Neuronal stem cell (in vitro differentiated cells): ENCODE measurements at regions not wholly inside any gene's neighbourhood (a gene's known extent, or its start where the extent isn't known, plus 50 kb on each side); places are given as distances from the start of the nearest gene placed in this dataset.

Experiments
- DNase-seq: peaks from one replicate; pipeline ENCODE4 v3.0.0-alpha.2; 2013; ENCODE audit warnings: low spot score
- H2AFZ ChIP-seq: one replicate; pipeline ENCODE4 v1.6.1; 2013; ENCODE audit warnings: mild to moderate bottlenecking, low read length, inconsistent platforms
- H2AK5ac ChIP-seq: 2 replicates; pipeline ENCODE4 v1.6.1; 2013; ENCODE audit warnings: low read depth, mild to moderate bottlenecking, inconsistent platforms, low read length, moderate library complexity, mixed read lengths
- H2BK120ac ChIP-seq: 2 replicates; pipeline ENCODE4 v1.6.1; 2013; ENCODE audit warnings: low read depth, mild to moderate bottlenecking, inconsistent platforms, low read length, moderate library complexity, mixed read lengths
- H2BK12ac ChIP-seq: one replicate; pipeline ENCODE4 v1.6.1; 2013; ENCODE audit warnings: low read length, inconsistent platforms
- H2BK15ac ChIP-seq: 2 replicates; pipeline ENCODE4 v1.6.1; 2013; ENCODE audit warnings: mild to moderate bottlenecking, low read length, inconsistent platforms, mixed read lengths
- H2BK5ac ChIP-seq: one replicate; pipeline ENCODE4 v1.6.1; 2013; ENCODE audit warnings: inconsistent platforms, mild to moderate bottlenecking, low read length, moderate library complexity
- H3K14ac ChIP-seq: one replicate; pipeline ENCODE4 v1.6.1; 2013; ENCODE audit warnings: low read length, inconsistent platforms
- H3K18ac ChIP-seq: 2 replicates; pipeline ENCODE4 v1.6.1; 2013; ENCODE audit warnings: low read length, inconsistent platforms
- H3K23ac ChIP-seq: 2 replicates; pipeline ENCODE4 v1.6.1; 2013; ENCODE audit warnings: low read depth, mild to moderate bottlenecking, mixed read lengths, low read length, inconsistent platforms; ENCODE audit not compliant: poor library complexity
- H3K27ac ChIP-seq: replicated peaks from 3 replicates; pipeline ENCODE4 v1.5.1; 2013; ENCODE audit warnings: low read length, inconsistent platforms
- H3K27me3 ChIP-seq, 3 experiments: 2 replicates each; pipeline ENCODE4 v1.6.1; 2013; ENCODE audit warnings: low read length in 3 of 3, mild to moderate bottlenecking in 2 of 3, inconsistent platforms in 1 of 3, low read depth in 1 of 3, mixed read lengths in 1 of 3, moderate library complexity in 1 of 3; ENCODE audit not compliant: control insufficient read depth in 3 of 3, insufficient read depth in 3 of 3
- H3K36me3 ChIP-seq, 2 donors: replicated peaks in 1 of 2; 2 replicates each; pipeline ENCODE4 v1.6.1; 2013; ENCODE audit warnings: low read length in 2 of 2; ENCODE audit not compliant: control insufficient read depth in 2 of 2, insufficient read depth in 2 of 2
- H3K4ac ChIP-seq: 2 replicates; pipeline ENCODE4 v1.6.1; 2013; ENCODE audit warnings: inconsistent platforms, mild to moderate bottlenecking, low read length, moderate library complexity
- H3K4me1 ChIP-seq, 2 donors: 1 replicate in 1 of 2; 2 replicates in 1 of 2; pipeline ENCODE4 v1.6.1; 2013; ENCODE audit warnings: low read length in 2 of 2, low read depth in 1 of 2; ENCODE audit not compliant: control insufficient read depth in 2 of 2, insufficient read depth in 1 of 2
- H3K4me2 ChIP-seq: one replicate; pipeline ENCODE4 v1.6.1; 2013; ENCODE audit warnings: mild to moderate bottlenecking, low read length, inconsistent platforms; ENCODE audit not compliant: insufficient read depth, poor library complexity, severe bottlenecking
- H3K4me3 ChIP-seq, 2 donors: 2 replicates each; pipeline ENCODE4 v1.5.1; 2013; ENCODE audit warnings: low read length in 2 of 2, mild to moderate bottlenecking in 2 of 2, inconsistent platforms in 1 of 2, moderate library complexity in 1 of 2
- H3K79me1 ChIP-seq: one replicate; pipeline ENCODE4 v1.6.1; 2013; ENCODE audit warnings: low read depth, mild to moderate bottlenecking, inconsistent platforms, low read length, moderate library complexity
- H3K9ac ChIP-seq: one replicate; pipeline ENCODE4 v1.6.1; 2013; ENCODE audit warnings: mild to moderate bottlenecking, low read depth, low read length, inconsistent platforms; ENCODE audit not compliant: poor library complexity
- H3K9me3 ChIP-seq, 2 donors: replicated peaks in 1 of 2; 2 replicates each; pipeline versions ENCODE3 to v1.6.1; 2013; ENCODE audit warnings: low read length in 2 of 2, mild to moderate bottlenecking in 2 of 2, inconsistent platforms in 1 of 2, low read depth in 1 of 2, mixed read lengths in 1 of 2, moderate library complexity in 1 of 2; ENCODE audit not compliant: control insufficient read depth in 2 of 2, insufficient read depth in 1 of 2
- H4K8ac ChIP-seq: one replicate; pipeline ENCODE4 v1.6.1; 2013; ENCODE audit warnings: low read depth, mild to moderate bottlenecking, inconsistent platforms, low read length, moderate library complexity
- H4K91ac ChIP-seq: one replicate; pipeline ENCODE4 v1.6.1; 2013; ENCODE audit warnings: low read length, low read depth, mild to moderate bottlenecking, inconsistent platforms; ENCODE audit not compliant: poor library complexity
- WGBS, 2 donors: extraction: QIAGEN DNeasy Blood & Tissue Kit; methylation state at CpG; one replicate each; pipeline ENCODE4 v1.1.7; 2013; ENCODE audit warnings: missing lambda C conversion rate in 2 of 2, mixed read lengths in 1 of 2; ENCODE audit not compliant: insufficient read length in 2 of 2, insufficient replicate concordance in 1 of 2; ENCODE audit errors: extremely low coverage in 2 of 2; 5-methylcytosine and 5-hydroxymethylcytosine counted together

DNA sequence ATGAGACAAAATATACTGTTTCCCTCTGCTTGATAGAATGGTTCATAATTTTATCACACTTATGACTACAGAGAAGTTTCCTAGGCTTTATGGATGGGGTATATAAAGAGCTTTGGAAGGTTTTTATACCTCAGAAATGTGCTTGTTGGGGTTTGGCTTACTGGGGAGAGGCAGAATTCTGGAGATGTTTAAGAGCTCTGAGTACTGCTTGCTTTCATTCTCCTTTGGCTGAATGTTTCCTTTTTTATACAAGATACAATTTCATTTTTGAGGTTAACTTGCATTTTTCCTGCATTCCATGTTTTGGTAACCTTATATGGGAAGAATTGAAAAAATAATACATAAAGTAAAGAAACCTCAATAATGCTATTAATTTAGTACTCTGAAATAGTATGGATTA is 157.7 kb upstream of the COL11A1 start:
- Histone ChIP-seq H2BK12ac (no peak overlapping the region), H3K18ac (no peak overlapping the region)

DNA sequence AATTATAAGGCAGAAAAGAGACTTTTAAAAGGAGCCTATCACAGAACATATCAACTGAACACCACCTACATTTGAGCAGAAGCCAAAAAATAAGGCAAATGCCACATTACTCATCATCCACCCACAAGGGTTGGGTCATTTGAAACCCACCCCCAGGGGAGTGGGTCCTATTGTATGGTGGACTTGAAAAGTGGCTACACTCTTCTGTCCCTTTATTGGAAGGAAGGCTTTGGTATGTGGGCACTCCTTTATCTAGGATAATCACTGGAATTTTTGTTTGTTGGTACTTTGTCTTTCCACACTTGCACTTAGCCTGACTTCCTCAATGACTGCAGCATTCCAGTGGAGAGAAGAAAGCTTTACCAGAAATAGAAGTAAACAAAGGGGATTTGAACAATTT is 157.2 kb upstream of the COL11A1 start:
- peak overlapping the region; percentile 38 for H2AFZ ChIP-seq
- H3K27ac ChIP-seq: peak overlapping the region; percentile 33
- H2BK5ac ChIP-seq: no peak overlapping the region
- H3K9me3 ChIP-seq: no peaks in the 10 kb centered on the region
- H3K9ac ChIP-seq: no peak overlapping the region
- H3K14ac ChIP-seq: no peak overlapping the region
- no peaks in the 10 kb centered on the region for H3K27me3 ChIP-seq
- no peak overlapping the region for H3K4ac ChIP-seq
- no peak overlapping the region for H3K18ac ChIP-seq
- no peaks in the 10 kb centered on the region for H3K79me1 ChIP-seq
- H4K8ac ChIP-seq: no peak overlapping the region
- H3K23ac ChIP-seq: no peak overlapping the region
- peaks cover 0 to 2% of the 10 kb centered on the region in 2 donors for H3K36me3 ChIP-seq
- no peak overlapping the region for H2BK12ac ChIP-seq
- no peak overlapping the region for H2AK5ac ChIP-seq
- no peak overlapping the region for H3K4me3 ChIP-seq
- no peak overlapping the region for H3K4me2 ChIP-seq
- peaks cover 0 to 2% of the 10 kb centered on the region in 2 donors for H3K4me1 ChIP-seq
- peak; percentile 58 for DNase-seq
- H4K91ac ChIP-seq: no peak overlapping the region
- no peak overlapping the region for H2BK15ac ChIP-seq
- H2BK120ac ChIP-seq: no peak overlapping the region

More for the DNA sequence above, 157.7 kb upstream of the COL11A1 start:
- H4K8ac ChIP-seq: no peak overlapping the region
- peaks cover 0 to 2% of the 10 kb centered on the region in 2 donors for H3K36me3 ChIP-seq
- no peak overlapping the region for H3K9ac ChIP-seq
- no peak overlapping the region for H3K14ac ChIP-seq
- no peak overlapping the region for H2AK5ac ChIP-seq
- H3K27ac ChIP-seq: peak overlapping the region; percentile 77
- no peak overlapping the region for H2BK5ac ChIP-seq
- no peak overlapping the region for H3K23ac ChIP-seq
- no peak overlapping the region for H4K91ac ChIP-seq
- no peaks in the 10 kb centered on the region for H3K27me3 ChIP-seq
- no peak overlapping the region for H3K4ac ChIP-seq
- H2AFZ ChIP-seq: peak overlapping the region; percentile 38
- H3K79me1 ChIP-seq: no peaks in the 10 kb centered on the region
- H2BK120ac ChIP-seq: no peak overlapping the region
- no peak for DNase-seq
- H3K4me2 ChIP-seq: no peak overlapping the region
- no peak overlapping the region for H2BK15ac ChIP-seq
- no peak overlapping the region for H3K4me3 ChIP-seq
- no peaks in the 10 kb centered on the region for H3K9me3 ChIP-seq
- peaks cover 0 to 2% of the 10 kb centered on the region in 2 donors for H3K4me1 ChIP-seq

DNA sequence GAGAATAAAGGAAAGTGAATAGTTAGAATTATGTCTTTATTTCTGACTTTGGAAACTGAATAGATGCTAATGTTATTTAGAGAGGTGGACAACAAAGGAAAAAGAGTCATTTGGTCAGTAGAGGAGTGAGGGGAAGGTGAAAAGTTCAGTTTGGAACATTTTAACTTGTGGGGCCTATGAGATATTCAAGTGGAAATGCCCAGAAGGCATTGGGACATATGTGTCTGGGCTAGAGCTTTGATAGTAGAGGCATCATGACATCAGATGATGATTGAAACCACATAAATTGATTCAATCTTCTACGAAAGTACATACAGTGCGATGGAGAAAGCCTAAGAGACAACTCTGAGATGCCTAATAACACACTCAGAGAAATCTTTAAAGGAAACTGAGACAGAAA is 151.7 kb upstream of the COL11A1 start:
- no peaks in the 10 kb centered on the region for H3K36me3 ChIP-seq
- H3K9me3 ChIP-seq: no peaks in the 10 kb centered on the region
- H3K18ac ChIP-seq: no peak overlapping the region
- no CpG with 5 or more reads among the region's 2 CpGs for WGBS, 2 donors
- H3K79me1 ChIP-seq: no peaks in the 10 kb centered on the region
- H2BK5ac ChIP-seq: no peak overlapping the region
- H3K9ac ChIP-seq: no peak overlapping the region
- no peak overlapping the region for H2BK120ac ChIP-seq
- no peak overlapping the region for H3K4ac ChIP-seq
- H3K4me3 ChIP-seq: no peak overlapping the region
- no peak overlapping the region for H3K27ac ChIP-seq
- H2BK12ac ChIP-seq: no peak overlapping the region
- H4K91ac ChIP-seq: no peak overlapping the region
- no peaks in the 10 kb centered on the region for H3K4me1 ChIP-seq
- no peak overlapping the region for H2AFZ ChIP-seq
- H2BK15ac ChIP-seq: no peak overlapping the region
- no peak overlapping the region for H3K23ac ChIP-seq
- DNase-seq: no peak
- no peak overlapping the region for H2AK5ac ChIP-seq
- no peak overlapping the region for H3K4me2 ChIP-seq
- no peak overlapping the region for H3K14ac ChIP-seq
- no peaks in the 10 kb centered on the region for H3K27me3 ChIP-seq
- no peak overlapping the region for H4K8ac ChIP-seq

DNA sequence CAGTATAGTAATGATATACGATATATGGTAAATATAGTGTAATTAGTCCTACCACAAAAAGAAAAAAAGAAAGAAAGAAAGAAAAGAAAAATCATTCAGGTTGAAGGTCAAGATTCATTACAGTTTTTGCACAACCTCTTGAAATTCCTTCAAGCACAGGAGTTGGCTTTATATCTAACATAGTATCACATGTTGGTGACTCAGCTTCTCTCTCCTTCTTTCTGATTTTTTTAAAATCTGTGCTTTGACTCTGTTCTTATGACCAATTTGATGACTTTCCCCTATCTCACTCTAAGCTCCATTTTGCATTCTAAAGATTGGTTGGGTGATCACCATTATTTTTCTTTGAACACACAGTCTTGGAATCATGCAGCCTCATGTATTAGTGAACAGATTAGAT is 148.2 kb upstream of the COL11A1 start:
- Histone ChIP-seq H4K8ac (no peak overlapping the region), H3K14ac (no peak overlapping the region), H2AK5ac (no peak overlapping the region), H3K23ac (no peak overlapping the region), H4K91ac (no peak overlapping the region), H3K4ac (no peak overlapping the region), H2BK120ac (no peak overlapping the region), H3K27me3 (no peaks in the 10 kb centered on the region), H3K9me3 (no peaks in the 10 kb centered on the region), H2BK15ac (no peak overlapping the region), H3K4me2 (no peak overlapping the region), H3K36me3 (no peaks in the 10 kb centered on the region), H2BK5ac (no peak overlapping the region), H2AFZ (no peak overlapping the region), H3K27ac (no peak overlapping the region), H2BK12ac (no peak overlapping the region), H3K79me1 (no peaks in the 10 kb centered on the region), H3K4me3 (no peak overlapping the region), H3K9ac (no peak overlapping the region), H3K18ac (no peak overlapping the region), H3K4me1 (no peaks in the 10 kb centered on the region)
- DNase-seq: no peak
- 100% methylated on average over 1 of the region's 1 CpG; no CpG with 5 or more reads in 1 of the 2 donors for WGBS, 2 donors
